GM19463 (cell line): ENCODE measurements at regions not wholly inside any gene's neighbourhood (a gene's known extent, or its start where the extent isn't known, plus 50 kb on each side); places are given as distances from the start of the nearest gene placed in this dataset.
"Not testable (repeated sequence)": the region's sequence is repeated elsewhere in the genome, so short reads cannot be mapped to it uniquely, and the experiment has no call there.

Source experiments
- ATAC-seq: cut with Tn5 transposase; IDR thresholded peaks from one replicate; pipeline ENCODE4 v1.9.1; 2021; ENCODE audit warnings: mild to moderate bottlenecking, moderate library complexity; ENCODE audit not compliant: unreplicated experiment

DNA sequence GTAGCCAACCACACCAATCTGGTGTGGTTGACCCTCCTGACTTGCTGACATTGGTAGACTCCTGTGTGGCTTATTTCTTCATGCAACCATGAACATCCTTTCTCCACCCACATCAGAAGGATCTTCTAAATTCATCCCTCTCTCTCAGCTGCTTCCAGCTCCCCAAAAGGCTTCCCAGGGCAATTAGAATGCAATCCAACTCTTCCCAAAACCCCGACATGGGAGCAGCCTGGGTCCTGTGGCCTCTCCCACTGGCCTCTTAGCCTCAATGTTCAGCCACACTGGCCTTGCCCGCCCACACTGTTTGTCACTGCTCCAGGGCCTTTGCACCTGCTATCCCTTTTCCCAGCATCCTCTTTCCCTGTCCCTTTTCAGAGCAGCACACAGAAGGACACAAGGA lies 199.8 kb upstream of the SGCG start:
- ATAC-seq, result no peak

DNA sequence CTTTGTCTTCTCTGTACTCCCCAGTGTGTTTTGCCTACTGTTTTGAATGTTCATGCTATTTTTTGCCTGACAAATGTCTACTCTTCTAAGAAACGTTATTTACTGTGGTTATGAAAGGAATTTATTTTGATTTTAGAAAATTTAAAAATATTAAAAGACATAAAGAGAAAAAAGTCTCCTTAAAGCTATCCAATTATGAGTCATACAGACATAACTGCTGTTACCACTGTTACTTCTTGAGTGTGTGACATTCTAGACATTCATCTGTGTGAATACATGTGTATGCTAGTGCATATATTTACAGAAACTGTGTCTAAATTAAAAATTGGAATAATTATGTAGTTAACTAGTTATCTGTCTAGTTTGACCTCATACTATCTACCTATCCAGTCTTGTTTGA lies 187.6 kb upstream of the SGCG start:
- ATAC-seq, result no peak

DNA sequence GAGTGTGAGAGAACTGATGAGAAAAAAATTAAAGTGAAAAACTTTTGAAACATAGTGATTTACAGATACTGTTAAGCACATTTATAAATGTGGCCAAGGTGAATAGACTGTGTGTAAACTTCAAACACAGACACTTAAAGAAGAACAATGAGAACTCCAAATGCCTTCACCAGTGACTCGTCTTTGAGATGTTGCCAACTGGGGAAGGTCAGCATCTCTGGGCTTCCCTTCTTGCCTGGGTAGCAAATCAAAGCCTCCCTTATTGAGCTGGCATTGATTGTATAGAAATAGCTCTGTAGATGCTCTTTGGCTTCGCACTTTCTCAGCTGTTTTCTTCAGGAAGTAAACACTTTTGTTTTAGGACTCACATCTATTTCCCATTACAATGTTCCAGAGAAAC lies 177.3 kb upstream of the SGCG start:
- ATAC-seq, result no peak

DNA sequence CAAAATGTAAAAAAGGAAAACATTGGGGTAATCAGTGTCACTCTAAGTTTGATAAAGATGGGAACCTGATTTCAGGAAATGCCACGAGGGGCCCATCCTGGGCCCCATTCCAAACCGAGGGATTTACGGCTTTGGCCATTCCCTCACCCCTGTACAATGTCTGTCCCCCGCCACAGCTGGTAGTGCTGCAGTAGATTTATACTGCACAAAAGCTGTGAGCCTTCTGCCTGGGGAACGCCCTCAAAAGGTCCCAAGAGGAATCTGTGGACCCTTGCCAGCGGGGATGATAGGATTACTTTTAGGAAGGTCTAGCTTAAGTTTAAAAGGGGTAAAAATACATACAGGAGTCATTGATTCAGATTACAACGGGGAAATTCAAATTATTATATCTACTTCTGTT lies 173.4 kb upstream of the SGCG start:
- no peak for ATAC-seq

DNA sequence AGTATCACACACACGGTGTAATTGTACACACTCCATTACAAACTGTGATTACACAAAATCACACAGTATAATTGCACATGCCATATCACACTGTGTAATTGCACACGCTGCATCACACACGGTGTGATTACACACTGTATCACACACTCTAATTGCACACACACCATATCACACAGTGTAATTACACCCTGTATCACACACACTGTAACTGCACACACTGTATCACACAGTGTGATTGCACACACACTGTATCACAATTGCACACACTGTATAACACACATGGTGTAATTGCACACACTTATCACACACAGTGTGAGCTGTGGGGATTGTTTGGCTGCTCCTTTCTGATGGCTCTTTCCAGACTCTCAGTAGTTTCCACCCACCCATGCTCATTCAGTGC lies 162.6 kb upstream of the SGCG start:
- no peak for ATAC-seq

DNA sequence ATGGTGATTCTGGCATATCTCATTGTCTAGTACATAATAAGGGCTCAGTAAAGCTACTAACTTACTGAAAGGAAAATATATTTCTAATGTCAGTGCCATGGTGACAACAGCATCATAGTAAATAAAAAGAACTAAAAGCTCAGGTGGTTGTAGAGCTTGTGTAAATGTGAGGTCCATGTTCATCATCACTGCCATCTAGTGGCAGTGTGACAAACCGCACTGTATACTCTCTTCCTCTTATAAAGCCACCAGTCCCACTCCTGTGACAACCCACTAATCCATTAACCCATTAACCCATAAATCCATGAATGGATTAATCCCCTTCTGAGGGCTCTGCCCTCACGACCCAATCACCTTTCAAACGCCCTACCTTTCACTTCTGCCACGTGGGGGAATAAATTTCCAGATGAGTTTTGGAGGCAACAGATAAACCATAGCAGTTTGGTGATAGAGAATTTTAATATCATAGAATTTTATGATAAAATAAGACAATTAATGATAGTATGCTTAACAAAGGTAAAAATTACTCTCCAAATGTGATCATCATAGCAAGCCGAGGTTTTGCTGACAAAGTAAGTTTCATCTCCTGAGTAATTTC lies 160.4 kb upstream of the SGCG start:
- peak; percentile 85 for ATAC-seq

DNA sequence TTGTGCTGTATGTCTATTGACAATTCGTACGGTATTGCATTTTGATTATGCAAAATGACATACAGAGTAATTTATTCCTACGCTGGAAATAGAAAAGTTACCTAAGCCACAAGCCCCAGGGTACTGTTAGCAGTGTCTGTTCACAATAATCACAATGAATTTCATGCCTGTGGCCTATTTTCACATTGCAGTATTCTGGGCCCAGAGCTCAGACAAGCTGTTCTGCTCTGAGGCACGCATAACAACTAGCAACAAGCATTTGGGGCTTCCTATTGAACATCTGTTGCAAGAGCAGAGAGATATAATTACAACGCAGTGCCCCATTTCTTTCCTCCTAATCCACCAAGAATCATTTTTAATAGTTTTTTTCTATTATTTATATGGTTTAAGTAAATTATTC lies 158.9 kb upstream of the SGCG start:
- ATAC-seq, result no peak

DNA sequence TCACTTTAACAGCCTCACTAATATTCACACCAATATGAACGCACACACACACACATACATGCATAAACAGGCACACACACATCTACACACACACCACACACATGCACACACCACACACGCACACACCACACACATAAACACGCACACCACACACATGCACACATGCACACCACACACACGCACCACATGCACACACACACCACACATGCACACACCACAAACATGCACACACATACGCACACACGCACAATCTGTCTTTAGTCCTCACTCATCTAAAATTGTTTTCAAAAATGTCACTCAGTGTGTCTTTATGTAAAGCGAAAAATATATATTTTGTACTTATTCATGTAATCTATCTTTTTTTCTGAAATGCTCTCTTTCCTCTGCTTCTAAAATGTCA lies 158.1 kb upstream of the SGCG start:
- ATAC-seq, result no peak

DNA sequence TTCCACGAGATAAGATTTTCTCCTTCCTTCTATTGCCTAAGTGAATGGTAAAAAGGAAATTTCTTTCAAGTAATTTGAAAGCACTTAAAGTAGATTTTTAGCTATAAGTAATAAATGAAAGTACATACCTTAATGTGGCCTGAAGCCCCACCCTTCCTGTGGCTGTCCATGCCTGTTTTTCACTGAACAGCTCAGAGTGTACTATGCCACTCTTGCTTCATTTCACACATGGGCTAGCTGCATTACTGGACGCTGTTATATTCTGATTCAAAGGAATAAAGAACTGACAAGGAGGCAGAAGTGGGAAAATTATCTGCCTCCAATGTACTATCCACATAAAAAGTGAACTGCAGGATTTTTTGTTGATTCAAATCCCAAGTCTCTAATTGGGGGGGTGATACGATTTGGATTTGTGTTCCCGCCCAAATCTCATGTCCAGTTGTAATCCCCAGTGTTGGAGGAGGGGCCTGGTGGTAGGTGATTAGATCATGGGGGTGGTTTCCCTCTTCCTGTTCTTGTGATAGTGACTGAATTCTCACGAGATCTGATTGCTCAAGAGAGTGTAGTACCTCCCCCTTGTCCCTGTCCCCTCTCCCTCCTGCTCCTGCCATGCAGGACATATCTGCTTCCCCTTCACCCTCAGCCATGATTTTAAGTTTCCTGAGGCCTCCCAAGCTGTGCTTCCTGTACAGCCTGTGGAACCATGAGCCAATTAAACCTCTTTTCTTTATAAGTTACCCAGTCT lies 154.7 kb upstream of the SGCG start:
- no peak for ATAC-seq

DNA sequence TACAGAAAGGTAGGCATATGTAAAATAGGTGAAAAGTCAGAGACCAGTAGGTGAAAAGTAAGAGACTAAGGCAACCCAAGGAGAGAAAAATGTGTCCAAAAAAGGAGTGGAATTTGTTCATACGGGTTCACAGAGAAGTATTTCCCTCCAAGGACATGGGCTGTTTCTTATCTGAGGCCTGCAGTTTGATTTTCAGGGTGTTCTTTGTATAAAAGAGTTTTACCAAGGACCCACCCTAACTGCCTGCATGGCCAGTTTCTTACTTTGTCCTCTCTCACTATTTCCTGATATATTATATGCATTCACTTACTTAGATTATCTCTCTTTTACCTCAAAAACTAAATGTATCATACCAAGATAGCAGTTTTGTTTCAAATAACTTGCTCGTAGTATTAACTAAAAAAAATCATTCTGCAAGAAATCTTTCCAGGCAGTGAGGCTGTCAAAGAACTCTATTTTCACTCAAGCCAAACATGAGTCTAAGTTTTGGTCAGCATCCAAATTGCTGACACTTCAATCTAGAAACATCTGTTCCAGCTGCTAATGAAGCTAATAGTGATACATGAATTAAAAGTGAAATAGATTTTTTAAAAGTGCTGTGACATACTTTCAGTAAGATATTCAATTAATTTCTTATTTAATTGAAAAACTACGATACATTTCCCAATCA lies 141.4 kb upstream of the SGCG start:
- no peak for ATAC-seq

DNA sequence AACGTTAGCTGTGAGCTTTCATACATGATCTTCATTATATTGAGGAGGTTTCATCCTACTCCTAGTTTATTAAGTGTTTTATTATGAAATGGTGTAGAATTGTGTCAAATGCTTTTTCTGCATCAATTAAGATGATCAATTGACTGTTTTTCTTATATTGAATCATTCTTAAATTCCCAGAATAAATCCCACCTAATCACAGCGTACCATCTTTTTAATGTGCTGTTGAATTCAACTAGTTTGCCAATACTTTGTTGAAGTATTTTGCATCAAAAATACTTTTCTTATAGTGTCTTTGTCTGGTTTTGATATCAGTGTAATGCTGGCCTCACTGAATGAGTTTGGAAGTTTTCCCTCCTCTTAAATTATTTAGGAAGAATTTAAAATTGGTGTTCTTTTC lies 138.6 kb upstream of the SGCG start:
- ATAC-seq, result no peak

DNA sequence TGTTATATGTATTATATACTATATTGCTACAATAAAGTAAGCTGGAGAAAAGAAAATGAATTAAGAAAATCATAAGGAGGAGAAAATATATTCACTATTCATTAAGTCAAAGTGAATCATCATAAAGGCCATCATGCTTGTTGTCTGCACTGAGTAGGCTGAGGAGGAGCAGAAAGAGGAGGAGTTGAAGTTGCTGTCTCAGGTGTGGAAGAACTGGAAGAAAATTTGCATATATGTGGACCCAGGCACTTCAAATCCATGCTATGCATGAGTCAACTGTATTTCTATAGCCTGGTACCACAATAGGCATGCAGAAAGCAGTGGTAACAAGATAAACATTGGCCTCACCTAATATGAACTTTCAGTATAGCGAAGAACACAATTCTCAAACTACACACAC lies 135.9 kb upstream of the SGCG start:
- ATAC-seq, result no peak

DNA sequence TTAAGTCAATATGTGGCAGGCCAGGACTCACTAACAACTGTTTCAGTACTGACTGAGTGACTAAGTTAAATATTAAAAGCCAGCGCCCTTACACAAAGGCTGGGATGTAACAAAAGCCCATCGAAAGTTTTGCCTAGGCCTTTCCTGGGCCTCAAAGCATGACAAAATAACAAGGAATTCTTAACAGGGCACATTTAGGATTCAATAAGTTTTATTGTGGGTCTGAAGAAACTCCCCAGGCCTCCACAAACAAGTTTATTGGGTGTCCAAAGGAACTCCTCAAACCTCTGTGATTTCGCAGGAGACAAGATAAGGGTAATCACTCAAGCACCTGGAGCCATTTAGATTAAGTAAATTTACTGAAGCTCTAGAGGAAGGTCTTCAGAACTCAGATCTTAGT lies 130.7 kb upstream of the SGCG start:
- ATAC-seq, result no peak

DNA sequence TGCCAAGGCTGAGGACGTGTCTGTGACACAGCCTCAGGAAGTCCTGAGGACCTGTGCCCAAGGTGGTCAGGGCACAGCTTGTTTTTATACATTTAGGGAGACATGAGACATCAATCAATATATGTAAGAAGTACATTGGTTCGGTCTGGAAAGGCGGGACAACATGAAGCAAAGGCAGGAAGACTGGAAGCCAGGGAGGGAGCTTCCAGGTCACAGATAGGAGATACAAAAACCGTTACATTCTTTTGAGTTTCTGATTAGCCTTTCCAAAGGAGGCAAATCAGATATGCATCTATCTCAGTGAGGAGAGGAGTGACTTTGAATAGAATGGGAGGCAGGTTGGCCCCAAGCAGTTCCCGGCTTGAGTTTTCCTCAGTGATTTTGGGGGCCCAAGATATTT lies 127.1 kb upstream of the SGCG start:
- ATAC-seq, result not testable (repeated sequence)

DNA sequence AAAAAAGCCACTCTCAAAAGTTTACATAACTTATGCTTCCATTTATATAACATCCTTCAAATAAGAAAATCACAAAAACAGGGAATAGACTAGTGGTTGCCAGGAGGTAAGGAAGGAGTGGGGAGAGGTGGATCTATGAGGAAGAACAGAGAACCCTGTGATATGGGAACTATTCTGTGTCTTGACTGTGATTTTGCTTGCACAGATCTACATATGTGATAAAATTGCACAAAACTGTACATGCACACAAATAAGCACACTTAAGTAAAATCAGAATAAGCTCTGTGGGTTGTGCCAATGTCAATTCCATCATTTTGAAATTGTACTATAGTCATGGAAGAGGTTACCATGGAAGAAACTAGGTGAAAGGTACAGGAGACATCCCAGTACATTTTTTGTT lies 121.6 kb upstream of the SGCG start:
- no peak for ATAC-seq

DNA sequence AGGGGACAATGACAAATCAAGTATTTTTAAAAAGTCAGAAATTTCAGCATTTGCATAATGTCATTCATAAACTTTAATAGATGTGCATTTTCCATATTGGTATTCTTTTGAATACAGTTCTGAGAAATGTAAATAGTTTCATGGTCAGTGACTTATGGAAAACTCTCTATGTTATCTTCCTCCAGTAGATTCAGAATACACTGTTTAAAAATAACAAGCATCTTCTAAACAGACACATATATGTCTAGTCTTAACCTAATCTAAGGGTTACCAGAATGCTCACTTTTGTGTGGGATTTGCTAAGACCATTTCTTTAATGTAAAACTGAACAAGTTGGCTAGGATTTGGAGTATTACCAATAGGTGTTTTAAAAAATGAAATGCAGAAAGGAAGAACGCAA lies 119.8 kb upstream of the SGCG start:
- no peak for ATAC-seq

DNA sequence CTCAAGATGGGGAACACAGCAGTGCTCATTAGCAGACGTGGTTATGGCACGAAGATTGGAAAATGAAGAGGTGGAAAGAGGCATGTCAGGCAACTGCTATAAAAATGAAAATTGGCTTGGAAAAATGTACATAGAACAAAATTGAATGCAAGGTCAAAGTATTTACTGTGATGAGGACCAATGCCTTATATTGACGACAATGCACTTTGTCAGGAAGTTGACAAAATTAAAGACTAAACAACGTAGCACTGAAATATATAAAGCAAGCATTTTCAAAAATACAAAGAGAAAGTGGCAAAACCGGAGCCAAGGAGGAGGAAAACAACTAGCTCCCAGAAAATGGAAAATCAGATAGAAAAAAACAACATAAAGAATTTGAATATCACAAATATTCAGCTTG lies 113.7 kb upstream of the SGCG start:
- ATAC-seq, result no peak

DNA sequence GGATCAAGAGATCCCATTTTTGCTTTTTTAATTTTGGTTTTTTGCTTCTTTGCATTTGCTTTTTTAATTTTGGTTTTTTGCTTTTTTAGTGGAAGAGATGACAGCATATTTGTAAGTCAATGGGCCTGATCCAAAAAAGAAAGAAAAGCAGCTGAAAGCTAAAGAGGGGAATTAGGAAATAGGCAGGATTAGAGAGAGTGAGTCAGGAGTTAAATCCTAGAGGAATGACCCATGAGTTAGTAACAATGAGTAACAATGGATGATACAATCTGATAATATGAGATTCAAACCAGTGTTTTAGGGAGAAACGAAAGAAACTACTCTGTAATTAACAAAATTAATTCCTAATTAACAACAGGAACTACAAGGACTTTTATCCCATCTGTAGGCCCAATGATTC lies 111.2 kb upstream of the SGCG start:
- no peak for ATAC-seq

DNA sequence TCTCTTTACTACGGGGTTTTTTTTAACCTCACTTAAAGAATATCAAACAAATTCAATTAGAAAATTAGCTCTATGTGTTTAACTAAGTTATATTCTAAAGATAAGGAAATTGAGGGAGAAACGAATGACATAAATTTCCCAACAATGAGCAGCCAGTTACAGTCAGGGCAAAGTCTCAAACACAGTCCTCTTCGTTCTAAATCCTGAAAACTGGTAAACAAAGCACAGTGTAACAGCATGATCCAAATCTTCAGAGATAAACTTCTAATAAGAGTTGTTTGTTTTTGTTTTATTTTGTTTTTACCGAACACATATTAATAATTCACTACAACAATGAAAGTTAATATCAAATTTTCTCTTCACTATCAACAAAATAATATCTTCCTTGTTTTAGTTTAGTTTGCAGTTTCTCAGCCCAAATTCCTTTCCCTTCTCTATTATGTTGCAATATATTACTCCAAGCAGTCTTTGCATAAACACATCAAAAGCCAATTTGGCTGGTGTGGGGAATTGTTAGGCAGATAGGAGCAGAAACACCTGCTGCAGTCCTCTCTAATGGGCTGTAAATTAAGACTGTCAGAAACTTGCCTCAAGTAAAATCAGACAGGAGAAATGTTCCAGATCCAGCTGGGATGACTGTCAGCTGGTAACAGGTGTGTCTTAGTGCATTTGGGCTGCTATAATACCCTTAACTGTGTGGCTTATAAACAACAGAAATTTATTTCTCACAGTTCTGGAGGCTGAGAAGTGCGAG lies 106.5 kb upstream of the SGCG start:
- no peak for ATAC-seq

DNA sequence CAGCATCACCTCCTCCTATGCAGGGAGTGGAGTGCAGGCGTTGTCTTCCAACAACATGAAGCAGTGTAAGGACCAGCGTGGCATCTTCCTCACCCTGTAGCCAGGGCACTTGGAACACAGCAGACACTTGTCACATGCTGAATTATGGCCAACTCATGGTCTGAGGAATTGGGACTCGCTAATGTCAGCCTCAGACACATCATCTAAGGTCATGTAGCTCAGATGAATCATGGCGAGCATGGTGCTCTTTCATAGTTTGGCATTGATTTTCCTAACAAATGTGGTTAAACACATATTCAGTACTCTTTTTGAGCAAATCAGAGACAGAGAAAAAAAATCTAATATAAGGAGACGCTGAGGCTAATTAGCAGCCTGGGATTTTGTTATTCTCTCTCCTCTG lies 99.6 kb upstream of the SGCG start:
- ATAC-seq, result no peak

DNA sequence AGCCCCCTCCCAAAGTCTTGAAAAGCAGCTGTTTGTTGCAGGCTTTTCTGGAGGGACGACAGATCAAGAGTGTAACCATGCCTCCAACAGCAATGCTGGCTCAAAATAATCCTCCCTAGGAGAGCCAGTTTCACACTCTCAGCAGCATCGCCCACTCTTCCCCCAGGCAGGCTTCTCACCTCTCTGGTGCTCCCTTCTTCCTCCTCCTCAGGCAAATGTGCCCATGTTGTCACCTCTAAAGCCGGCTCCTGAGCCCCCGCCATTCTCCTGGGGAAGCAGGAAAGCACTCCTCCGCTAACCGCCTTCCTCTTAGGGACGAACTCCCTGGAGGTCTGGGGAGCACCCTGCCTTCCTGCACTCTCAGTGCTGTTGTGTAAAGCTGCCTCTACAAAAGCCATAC lies 98.9 kb upstream of the SGCG start:
- ATAC-seq, result no peak
